Esophagus (tissue), 2 donors: ENCODE measurements at regions not wholly inside any gene's neighbourhood (a gene's known extent, or its start where the extent isn't known, plus 50 kb on each side); places are given as distances from the start of the nearest gene placed in this dataset.

Source experiments
- H3K27ac ChIP-seq, 2 donors: one replicate each; pipeline ENCODE4 v1.5.1; 2013; ENCODE audit warnings: low read depth in 2 of 2, mild to moderate bottlenecking in 2 of 2, inconsistent platforms in 1 of 2, low read length in 1 of 2, moderate library complexity in 1 of 2
- H3K27me3 ChIP-seq, 2 donors: one replicate each; pipeline ENCODE4 v1.6.1; 2013; ENCODE audit warnings: low read length in 2 of 2, control low read depth in 1 of 2, mild to moderate bottlenecking in 1 of 2; ENCODE audit not compliant: insufficient read depth in 2 of 2, control insufficient read depth in 1 of 2
- H3K36me3 ChIP-seq, 2 donors: one replicate each; pipeline ENCODE4 v1.6.1; 2013; ENCODE audit warnings: low read length in 1 of 2; ENCODE audit not compliant: control insufficient read depth in 2 of 2, insufficient read depth in 2 of 2
- H3K4me1 ChIP-seq, 2 donors: one replicate each; pipeline ENCODE4 v1.6.1; 2013; ENCODE audit warnings: low read length in 1 of 2; ENCODE audit not compliant: control insufficient read depth in 2 of 2, insufficient read depth in 2 of 2
- H3K4me3 ChIP-seq, 2 donors: one replicate each; pipeline ENCODE4 v1.5.1; 2013; ENCODE audit warnings: low read length in 2 of 2, mild to moderate bottlenecking in 2 of 2, low read depth in 1 of 2, moderate library complexity in 1 of 2
- H3K9me3 ChIP-seq, 2 donors: one replicate each; pipeline ENCODE4 v1.6.1; 2013; ENCODE audit warnings: mild to moderate bottlenecking in 2 of 2, low read depth in 1 of 2, low read length in 1 of 2, moderate library complexity in 1 of 2; ENCODE audit not compliant: control insufficient read depth in 2 of 2, insufficient read depth in 1 of 2
- WGBS, 2 donors: extraction: QIAGEN DNeasy Blood & Tissue Kit; methylation state at CpG; one replicate each; pipeline ENCODE4 v1.1.7; 2013; 5-methylcytosine and 5-hydroxymethylcytosine counted together
- donor health status: healthy with polysubstance abuse.
- donor health status: Bipolar disorder and iron deficiency.

DNA sequence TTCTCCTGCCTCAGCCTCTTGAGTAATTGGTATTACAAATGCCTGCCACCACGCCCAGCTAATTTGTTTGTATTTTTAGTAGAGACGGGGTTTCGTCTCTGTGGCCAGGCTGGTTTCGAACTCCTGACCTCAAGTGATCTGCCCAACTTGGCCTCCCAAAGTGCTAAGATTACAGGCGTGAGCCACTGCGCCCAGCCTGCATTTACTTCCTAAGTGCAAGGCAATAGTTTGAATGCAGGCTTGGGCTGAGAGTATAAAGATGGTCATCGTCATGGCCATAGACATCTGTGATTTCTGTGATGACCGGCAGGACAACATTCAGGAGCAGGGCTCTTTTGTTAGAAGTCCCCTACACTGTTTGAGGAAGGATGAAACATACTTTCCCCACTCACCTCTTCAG lies 393.9 kb upstream of the SHH start:
- WGBS, 2 donors: 83 to 85% methylated on average over 8 of the region's 8 CpGs
- no peak overlapping the region for H3K4me3 ChIP-seq
- H3K4me1 ChIP-seq: no peaks in the 10 kb centered on the region
- no peaks in the 10 kb centered on the region for H3K36me3 ChIP-seq
- no peak overlapping the region for H3K27ac ChIP-seq
- no peaks in the 10 kb centered on the region for H3K9me3 ChIP-seq
- H3K27me3 ChIP-seq: no peaks in the 10 kb centered on the region

DNA sequence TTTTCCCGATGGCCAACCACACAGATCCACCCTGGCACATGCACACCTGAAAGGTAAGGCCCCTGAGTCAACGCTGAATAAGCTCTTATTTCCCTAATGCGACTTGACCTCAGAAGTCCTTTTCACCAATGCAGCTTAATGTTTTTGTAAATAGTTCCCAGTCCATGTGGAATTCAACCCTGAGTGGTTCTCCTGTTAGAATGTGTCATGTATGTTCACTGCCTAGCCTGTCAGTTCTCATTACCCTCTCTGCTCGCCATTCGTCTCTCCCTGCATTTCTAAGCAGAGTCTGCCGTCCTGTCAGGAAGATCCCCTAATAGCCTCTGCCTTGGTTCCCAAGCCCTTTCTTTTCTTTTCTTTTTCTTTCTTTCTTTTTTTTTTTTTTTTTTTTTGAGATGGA lies 392.6 kb upstream of the SHH start:
- Histone ChIP-seq H3K36me3 (no peaks in the 10 kb centered on the region), H3K27ac (no peak overlapping the region), H3K27me3 (no peaks in the 10 kb centered on the region), H3K4me1 (no peaks in the 10 kb centered on the region), H3K4me3 (no peak overlapping the region), H3K9me3 (no peaks in the 10 kb centered on the region)
- 88 to 89% methylated on average over 6 of the region's 6 CpGs for WGBS, 2 donors

DNA sequence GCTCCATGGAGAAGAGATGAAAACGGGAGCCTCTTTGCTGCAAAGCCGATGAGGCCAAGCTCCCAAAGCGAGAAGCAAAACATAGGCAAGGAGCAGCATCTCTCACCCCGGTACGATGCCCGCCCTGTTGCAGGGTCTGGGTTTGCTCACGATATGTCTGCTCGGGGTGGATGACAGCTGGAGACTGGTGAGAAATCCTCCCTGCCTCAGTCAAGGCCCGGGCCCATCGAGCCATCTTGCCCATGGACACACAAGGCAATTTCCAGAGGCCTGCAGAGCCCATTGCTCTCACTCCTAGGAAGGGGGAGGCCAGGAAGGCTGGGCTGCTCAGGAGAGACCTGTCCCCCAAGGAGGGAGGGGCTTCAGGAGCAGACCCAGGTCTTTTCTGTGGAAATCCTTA lies 391.7 kb upstream of the SHH start:
- Histone ChIP-seq H3K36me3 (no peaks in the 10 kb centered on the region), H3K4me1 (no peaks in the 10 kb centered on the region), H3K27me3 (no peaks in the 10 kb centered on the region), H3K9me3 (no peaks in the 10 kb centered on the region), H3K4me3 (no peak overlapping the region), H3K27ac (no peak overlapping the region)
- 91 to 94% methylated on average over 10 of the region's 10 CpGs for WGBS, 2 donors

DNA sequence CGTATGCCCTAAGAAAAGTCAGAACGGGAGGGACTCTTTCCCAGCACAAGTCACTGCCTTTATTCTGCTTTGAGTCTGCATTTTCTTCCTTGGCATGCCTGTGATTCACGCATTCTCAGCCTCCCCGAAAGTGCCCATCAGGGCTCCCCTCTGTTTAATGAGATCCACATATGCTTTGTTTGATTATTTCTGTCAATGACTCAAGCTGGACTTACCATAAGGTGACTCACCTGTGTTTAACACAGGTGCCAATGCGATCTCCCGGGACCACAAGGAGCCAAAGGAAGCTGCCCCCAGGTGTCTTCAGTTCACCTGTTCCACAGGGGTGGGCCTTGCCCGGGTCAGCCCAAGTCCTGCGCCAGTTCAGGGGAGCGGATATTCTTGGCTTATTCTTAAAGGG lies 386.0 kb upstream of the SHH start:
- Histone ChIP-seq H3K27me3 (no peaks in the 10 kb centered on the region), H3K36me3 (no peaks in the 10 kb centered on the region), H3K27ac (no peak overlapping the region), H3K4me1 (no peaks in the 10 kb centered on the region), H3K9me3 (no peaks in the 10 kb centered on the region), H3K4me3 (no peak overlapping the region)
- 60 to 65% methylated on average over 9 of the region's 9 CpGs for WGBS, 2 donors

DNA sequence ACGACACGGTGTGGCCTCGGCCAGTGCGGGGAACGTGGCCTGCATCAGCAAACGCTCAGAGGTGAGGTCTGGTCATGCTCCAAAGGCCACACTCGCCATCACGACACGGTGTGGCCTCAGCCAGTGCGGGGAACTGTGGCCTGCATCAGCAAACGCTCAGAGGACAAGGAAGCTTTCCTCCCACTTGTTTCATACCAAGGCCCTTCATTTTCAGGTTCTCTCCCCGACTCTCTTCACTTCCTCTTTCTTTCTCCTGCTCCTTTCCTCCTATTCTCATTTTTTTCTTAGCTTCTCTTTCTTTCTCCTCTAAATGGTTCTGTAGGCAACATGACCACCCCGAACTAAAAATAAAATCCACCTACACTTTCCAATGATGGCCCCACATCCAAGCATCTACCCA lies 384.4 kb upstream of the SHH start:
- Histone ChIP-seq H3K27me3 (no peaks in the 10 kb centered on the region), H3K4me1 (no peaks in the 10 kb centered on the region), H3K9me3 (no peaks in the 10 kb centered on the region), H3K4me3 (no peak overlapping the region), H3K27ac (no peak overlapping the region), H3K36me3 (no peaks in the 10 kb centered on the region)
- 86 to 89% methylated on average over 13 of the region's 13 CpGs for WGBS, 2 donors

DNA sequence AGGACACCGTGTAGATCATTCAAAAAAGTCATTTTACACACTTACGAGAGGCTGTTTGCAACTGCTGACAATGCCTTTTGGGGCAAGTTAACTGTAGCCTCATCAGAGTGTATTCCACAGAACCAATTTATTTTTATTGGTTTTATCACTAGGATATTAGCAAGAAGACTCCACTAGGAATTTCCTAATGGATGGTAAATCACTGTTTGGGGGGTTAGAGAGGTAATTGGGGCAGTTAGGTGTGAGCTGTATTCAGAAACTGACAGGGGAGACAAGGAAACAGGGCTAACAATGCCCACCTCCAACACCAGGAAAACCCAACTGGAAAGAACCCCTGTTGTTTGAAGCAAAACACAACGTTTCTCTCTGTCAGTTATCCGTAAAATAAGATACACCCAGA lies 383.0 kb upstream of the SHH start:
- H3K27me3 ChIP-seq: no peaks in the 10 kb centered on the region
- no peaks in the 10 kb centered on the region for H3K4me1 ChIP-seq
- H3K4me3 ChIP-seq: no peak overlapping the region
- no peaks in the 10 kb centered on the region for H3K9me3 ChIP-seq
- H3K36me3 ChIP-seq: no peaks in the 10 kb centered on the region
- no peak overlapping the region for H3K27ac ChIP-seq
- 59 to 63% methylated on average over 4 of the region's 4 CpGs for WGBS, 2 donors

DNA sequence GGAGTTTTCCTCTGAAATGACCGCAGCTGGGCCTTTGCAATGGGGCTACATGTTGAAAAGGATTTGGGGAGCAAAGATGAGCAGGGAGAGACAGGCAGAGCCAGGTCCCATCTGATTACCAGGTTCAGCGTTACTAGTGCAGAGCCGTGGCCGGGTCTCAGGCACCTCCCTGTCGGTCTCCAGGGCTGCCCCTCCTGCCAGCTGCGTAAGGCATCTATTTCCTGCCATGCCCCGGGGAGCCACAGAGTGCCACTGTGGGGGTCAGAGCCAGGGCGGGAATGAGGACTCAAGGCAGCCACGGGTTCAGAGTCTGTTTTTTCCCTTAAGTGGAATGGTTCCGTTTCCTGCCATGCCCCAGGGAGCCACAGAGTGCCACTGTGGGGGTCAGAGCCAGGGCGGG lies 382.6 kb upstream of the SHH start:
- Histone ChIP-seq H3K27ac (no peak overlapping the region), H3K4me3 (no peak overlapping the region), H3K9me3 (no peaks in the 10 kb centered on the region), H3K4me1 (no peaks in the 10 kb centered on the region), H3K27me3 (no peaks in the 10 kb centered on the region), H3K36me3 (no peaks in the 10 kb centered on the region)
- WGBS, 2 donors: 68 to 71% methylated on average over 11 of the region's 11 CpGs

DNA sequence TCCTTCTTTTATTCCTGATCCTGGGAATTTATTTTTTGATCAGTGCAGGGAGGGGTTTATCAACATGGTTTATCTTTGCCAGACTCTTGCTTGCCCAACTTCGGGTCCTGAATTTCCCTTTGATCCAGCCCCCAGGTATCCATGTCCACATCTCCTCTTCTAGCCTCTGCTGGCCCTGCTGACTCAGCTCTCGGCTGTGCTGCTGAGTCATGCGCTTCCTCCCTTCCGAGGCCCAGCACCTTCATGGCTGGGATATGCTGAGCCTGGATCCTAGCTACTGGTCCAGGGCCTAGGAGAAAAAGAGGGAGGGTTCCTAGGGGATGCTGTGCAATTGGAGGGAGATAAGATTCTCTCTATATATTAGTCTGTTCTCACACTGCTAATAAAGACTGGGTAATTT lies 380.7 kb upstream of the SHH start:
- no peaks in the 10 kb centered on the region for H3K27me3 ChIP-seq
- H3K27ac ChIP-seq: no peak overlapping the region
- H3K4me1 ChIP-seq: no peaks in the 10 kb centered on the region
- H3K4me3 ChIP-seq: no peak overlapping the region
- no peaks in the 10 kb centered on the region for H3K36me3 ChIP-seq
- WGBS, 2 donors: 53 to 60% methylated on average over 4 of the region's 4 CpGs
- H3K9me3 ChIP-seq: peaks cover 0 to 2% of the 10 kb centered on the region in 2 donors

DNA sequence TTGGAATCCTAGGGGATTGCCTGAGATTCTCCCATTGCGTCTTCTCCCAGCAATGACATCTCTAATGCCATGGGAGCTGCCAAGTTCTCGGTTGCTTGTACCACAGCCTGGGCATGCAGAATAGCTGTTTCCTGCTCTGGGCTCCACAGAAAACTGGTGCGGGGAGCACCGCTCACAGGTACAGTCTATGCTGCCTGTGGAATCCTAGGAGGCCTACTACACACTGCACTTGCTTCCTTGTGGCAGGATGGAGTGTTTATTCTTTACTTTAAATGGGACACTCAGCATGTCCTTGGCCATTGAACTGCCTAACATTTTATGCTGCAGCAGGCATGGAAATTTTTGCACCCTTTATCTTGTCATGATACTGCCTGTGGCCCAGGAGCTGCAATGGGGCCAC lies 378.8 kb upstream of the SHH start:
- Histone ChIP-seq H3K27ac (no peak overlapping the region), H3K9me3 (peaks cover 0 to 4% of the 10 kb centered on the region in 2 donors), H3K4me3 (no peak overlapping the region), H3K4me1 (no peaks in the 10 kb centered on the region), H3K36me3 (no peaks in the 10 kb centered on the region), H3K27me3 (no peaks in the 10 kb centered on the region)
- 89 to 94% methylated on average over 4 of the region's 4 CpGs for WGBS, 2 donors

DNA sequence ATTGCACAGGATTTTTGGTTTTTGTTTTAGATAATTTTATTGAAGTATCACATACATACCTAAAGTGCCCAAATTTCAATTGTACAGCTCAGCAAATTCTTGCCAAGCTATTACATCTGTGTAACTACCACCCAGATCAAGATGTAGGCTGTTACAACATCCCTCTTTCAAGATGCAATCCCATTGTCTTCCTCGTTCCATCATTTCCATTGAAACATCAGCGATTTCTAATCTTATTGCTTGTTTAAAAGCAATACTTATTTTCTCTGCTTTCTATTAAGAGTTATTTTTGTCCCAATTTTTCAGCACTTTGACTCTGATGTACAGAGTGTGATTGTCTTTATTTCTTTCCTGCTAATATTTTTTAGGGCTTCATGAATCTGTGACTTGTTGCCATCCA lies 372.8 kb upstream of the SHH start:
- Histone ChIP-seq H3K36me3 (no peaks in the 10 kb centered on the region), H3K4me1 (no peaks in the 10 kb centered on the region), H3K27ac (no peak overlapping the region), H3K27me3 (no peaks in the 10 kb centered on the region), H3K9me3 (peaks cover 0 to 4% of the 10 kb centered on the region in 2 donors), H3K4me3 (no peak overlapping the region)
- WGBS, 2 donors: 93 to 97% methylated on average over 2 of the region's 2 CpGs
